NCI-H1694 (cell line): ENCODE measurements at regions not wholly inside any gene's neighbourhood (a gene's known extent, or its start where the extent isn't known, plus 50 kb on each side); places are given as distances from the start of the nearest gene placed in this dataset.
"Not testable (repeated sequence)": the region's sequence is repeated elsewhere in the genome, so short reads cannot be mapped to it uniquely, and the experiment has no call there.

ENCODE experiments used
- DNase-seq: peaks from one replicate; lab custom pipeline; 2025; lab: John Stamatoyannopoulos, UW

GRCh38 chr1:102821707-102822106 lies 286.6 kb downstream of the COL11A1 start:
- DNase-seq = no peak

GRCh38 chr1:102800406-102800805 lies 307.9 kb downstream of the COL11A1 start:
- DNase-seq = no peak

GRCh38 chr1:102799496-102799895 lies 308.8 kb downstream of the COL11A1 start:
- no peak for DNase-seq

GRCh38 chr1:102798718-102799117 lies 309.6 kb downstream of the COL11A1 start:
- DNase-seq = no peak

- DNase-seq = no peak
Observed at GRCh38 chr1:102796429-102796828, 311.9 kb downstream of the COL11A1 start.

- peak; percentile 28 for DNase-seq
Observed at GRCh38 chr1:102790997-102791396, 317.3 kb downstream of the COL11A1 start.

GRCh38 chr1:102789951-102790350 lies 318.4 kb downstream of the COL11A1 start:
- not testable (repeated sequence) for DNase-seq

- DNase-seq = no peak
Observed at GRCh38 chr1:102783487-102783886, 324.8 kb downstream of the COL11A1 start.

GRCh38 chr1:102782144-102782543 lies 326.2 kb downstream of the COL11A1 start:
- DNase-seq = no peak

GRCh38 chr1:102776071-102776470 lies 332.3 kb downstream of the COL11A1 start:
- no peak for DNase-seq

GRCh38 chr1:102772831-102773230 lies 335.5 kb downstream of the COL11A1 start:
- DNase-seq = no peak

- no peak for DNase-seq
Observed at GRCh38 chr1:102758418-102758817, 349.9 kb downstream of the COL11A1 start.

- DNase-seq = no peak
Observed at GRCh38 chr1:102757363-102757762, 351.0 kb downstream of the COL11A1 start.

- DNase-seq = no peak
Observed at GRCh38 chr1:102751111-102751510, 357.2 kb downstream of the COL11A1 start.

- DNase-seq = no peak
Observed at GRCh38 chr1:102742426-102742825, 365.9 kb downstream of the COL11A1 start.

- no peak for DNase-seq
Observed at GRCh38 chr1:102733491-102734236, 374.7 kb downstream of the COL11A1 start.

- no peak for DNase-seq
Observed at GRCh38 chr1:102732927-102733326, 375.4 kb downstream of the COL11A1 start.

GRCh38 chr1:102726417-102726816 lies 381.9 kb downstream of the COL11A1 start:
- DNase-seq = no peak

GRCh38 chr1:102724741-102725140 lies 383.6 kb downstream of the COL11A1 start:
- no peak for DNase-seq

- DNase-seq = no peak
Observed at GRCh38 chr1:102715150-102715549, 393.2 kb downstream of the COL11A1 start.

- no peak for DNase-seq
Observed at GRCh38 chr1:102699524-102699923, 408.8 kb downstream of the COL11A1 start.

- no peak for DNase-seq
Observed at GRCh38 chr1:102693345-102693744, 415.0 kb downstream of the COL11A1 start.

- no peak for DNase-seq
Observed at GRCh38 chr1:102691592-102692090, 416.7 kb downstream of the COL11A1 start.

- DNase-seq = no peak
Observed at GRCh38 chr1:102687383-102687782, 420.9 kb downstream of the COL11A1 start.
